PC-3 (cell line): ENCODE measurements at regions not wholly inside any gene's neighbourhood (a gene's known extent, or its start where the extent isn't known, plus 50 kb on each side); places are given as distances from the start of the nearest gene placed in this dataset.

Experiments
- ATAC-seq: fragments of 200-7000 bp; cut with Tn5 transposase; 2 replicates; pipeline ENCODE4 v1.9.1; 2020; ENCODE audit warnings: mild to moderate bottlenecking, moderate library complexity
- BruUV-seq: library from RNA; stranded (reverse); fragments of 400-500 nt; replicated peaks from 2 replicates; lab custom pipeline; 2021; lab: Mats Ljungman, UMichigan
- CTCF ChIA-PET: fragments of 300-600 bp; sonication (Branson Sonifier 250); formaldehyde crosslinking; loops from one replicate; lab custom pipeline; 2022; ENCODE audit warnings: antibody characterized with exemption; lab: Charles Lee
- POLR2A ChIA-PET: fragments of 300-600 bp; sonication (Branson Sonifier 250); formaldehyde crosslinking; loops from one replicate; lab custom pipeline; 2022; ENCODE audit warnings: antibody characterized with exemption; ENCODE audit not compliant: unreplicated experiment; lab: Charles Lee
- DNase-seq: peaks from one replicate; pipeline ENCODE4 v3.0.0-alpha.2; 2015
- H2AFZ ChIP-seq: fragments of 300-600 bp; sonication (generic); 2 replicates; pipeline ENCODE4 v1.6.0; 2016; ENCODE audit warnings: antibody characterized with exemption, low read length
- H3F3A ChIP-seq: fragments of 300-600 bp; sonication (generic); one replicate; pipeline ENCODE4 v1.6.0; 2017; ENCODE audit warnings: antibody characterized with exemption, low read length, control low read depth, mild to moderate bottlenecking; ENCODE audit not compliant: unreplicated experiment
- H3K27ac ChIP-seq: fragments of 300-600 bp; sonication (generic); 2 replicates; pipeline ENCODE4 v1.5.1; 2016; ENCODE audit warnings: mild to moderate bottlenecking, low read length
- H3K27me3 ChIP-seq: fragments of 300-600 bp; sonication (generic); 2 replicates; pipeline ENCODE4 v1.6.1; 2016; ENCODE audit warnings: low read length, mixed read lengths
- H3K36me3 ChIP-seq: fragments of 300-600 bp; sonication (generic); 2 replicates; pipeline ENCODE4 v1.6.1; 2016; ENCODE audit warnings: low read depth, mixed run types, low read length, mixed read lengths
- H3K4me1 ChIP-seq: fragments of 300-600 bp; sonication (generic); 2 replicates; pipeline ENCODE4 v1.5.1; 2016; ENCODE audit warnings: low read length; ENCODE audit not compliant: insufficient read depth
- H3K4me2 ChIP-seq: fragments of 300-600 bp; sonication (generic); 2 replicates; pipeline ENCODE4 v1.6.0; 2016; ENCODE audit warnings: low read length
- H3K4me3 ChIP-seq: fragments of 300-600 bp; sonication (generic); 2 replicates; pipeline ENCODE4 v1.5.1; 2016; ENCODE audit warnings: mild to moderate bottlenecking, low read length, mixed read lengths
- H3K79me2 ChIP-seq: fragments of 300-600 bp; sonication (generic); 2 replicates; pipeline ENCODE4 v1.6.1; 2017; ENCODE audit warnings: low read length, mixed read lengths
- H3K9ac ChIP-seq: fragments of 300-600 bp; sonication (generic); 2 replicates; pipeline ENCODE4 v1.6.0; 2016; ENCODE audit warnings: mild to moderate bottlenecking, low read length
- H3K9me2 ChIP-seq: fragments of 300-600 bp; sonication (generic); replicated peaks from 2 replicates; pipeline ENCODE4 v1.6.1; 2016; ENCODE audit warnings: mixed run types, low read length, mixed read lengths
- H3K9me3 ChIP-seq: fragments of 300-600 bp; sonication (generic); 2 replicates; pipeline ENCODE4 v1.6.1; 2016; ENCODE audit warnings: low read length, mixed read lengths
- H4K20me1 ChIP-seq: fragments of 300-600 bp; sonication (generic); 2 replicates; pipeline ENCODE4 v1.6.1; 2016; ENCODE audit warnings: low read length, mixed read lengths
- EZH2 ChIP-seq: fragments of 300-600 bp; sonication (generic); IDR thresholded peaks from one replicate; pipeline ENCODE4 v1.6.1; 2017; ENCODE audit warnings: antibody characterized with exemption, mild to moderate bottlenecking, low read length; ENCODE audit not compliant: unreplicated experiment
- EZH2phosphoT487 ChIP-seq: fragments of 300-600 bp; sonication (generic); IDR thresholded peaks from 2 replicates; pipeline ENCODE4 v1.6.1; 2018; ENCODE audit warnings: mild to moderate bottlenecking, antibody characterized with exemption, low read length, borderline replicate concordance
- intact Hi-C: fragments of 100-400 bp; cut with micrococcal nuclease; formaldehyde crosslinking; loops from 2 replicates; pipeline ENCODE4 v1.9.0; 2023
- TF ChIP-seq, protein P1 (sequence below): fragments of 300-600 bp; sonication (generic); conservative IDR thresholded peaks from 2 replicates; pipeline ENCODE4 v1.5.1; 2017; ENCODE audit warnings: antibody characterized with exemption, low read depth, mild to moderate bottlenecking, low read length

DNA sequence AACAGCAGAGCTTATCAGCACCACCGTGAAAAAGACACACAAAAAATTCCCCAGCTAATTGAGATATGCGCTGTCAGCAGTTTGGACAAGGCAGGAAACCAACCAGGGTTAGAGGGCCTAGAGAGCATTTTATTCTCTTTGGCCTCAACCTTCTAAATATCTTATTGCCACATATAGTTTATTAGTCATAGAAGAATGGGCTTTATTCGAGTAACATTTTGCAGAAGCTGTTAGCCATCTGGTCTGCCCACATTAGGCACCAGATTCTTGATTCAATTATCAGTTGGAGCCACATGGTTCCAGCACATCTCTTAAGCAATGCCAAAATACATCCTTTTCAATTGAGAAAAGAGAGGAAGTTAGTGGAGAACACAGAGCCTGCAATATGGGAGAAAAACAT lies 109.9 kb upstream of the CXADR start:
- no peaks in the 10 kb centered on the region for H3K9me2 ChIP-seq
- H2AFZ ChIP-seq = no peak overlapping the region
- ATAC-seq (no peak), DNase-seq (no peak)
- H3K36me3 ChIP-seq = no peaks in the 10 kb centered on the region
- H3F3A ChIP-seq = no peaks in the 10 kb centered on the region
- no peak overlapping the region for H3K4me3 ChIP-seq
- H3K27ac ChIP-seq = no peak overlapping the region
- H3K79me2 ChIP-seq = no peaks in the 10 kb centered on the region
- no peak for TF ChIP-seq EZH2
- TF ChIP-seq, protein P1, sequence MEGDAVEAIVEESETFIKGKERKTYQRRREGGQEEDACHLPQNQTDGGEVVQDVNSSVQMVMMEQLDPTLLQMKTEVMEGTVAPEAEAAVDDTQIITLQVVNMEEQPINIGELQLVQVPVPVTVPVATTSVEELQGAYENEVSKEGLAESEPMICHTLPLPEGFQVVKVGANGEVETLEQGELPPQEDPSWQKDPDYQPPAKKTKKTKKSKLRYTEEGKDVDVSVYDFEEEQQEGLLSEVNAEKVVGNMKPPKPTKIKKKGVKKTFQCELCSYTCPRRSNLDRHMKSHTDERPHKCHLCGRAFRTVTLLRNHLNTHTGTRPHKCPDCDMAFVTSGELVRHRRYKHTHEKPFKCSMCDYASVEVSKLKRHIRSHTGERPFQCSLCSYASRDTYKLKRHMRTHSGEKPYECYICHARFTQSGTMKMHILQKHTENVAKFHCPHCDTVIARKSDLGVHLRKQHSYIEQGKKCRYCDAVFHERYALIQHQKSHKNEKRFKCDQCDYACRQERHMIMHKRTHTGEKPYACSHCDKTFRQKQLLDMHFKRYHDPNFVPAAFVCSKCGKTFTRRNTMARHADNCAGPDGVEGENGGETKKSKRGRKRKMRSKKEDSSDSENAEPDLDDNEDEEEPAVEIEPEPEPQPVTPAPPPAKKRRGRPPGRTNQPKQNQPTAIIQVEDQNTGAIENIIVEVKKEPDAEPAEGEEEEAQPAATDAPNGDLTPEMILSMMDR = no peak
- no peak for TF ChIP-seq EZH2phosphoT487
- H3K9ac ChIP-seq = no peak overlapping the region
- no peaks in the 10 kb centered on the region for H3K4me1 ChIP-seq
- peaks cover 7% of the 10 kb centered on the region; the same call in 1 of the 2 replicates for H3K27me3 ChIP-seq
- ChIA-PET POLR2A (no interaction called here), CTCF (no interaction called here)
- H3K9me3 ChIP-seq = no peaks in the 10 kb centered on the region
- intact Hi-C loops = no loop called here
- no peaks in the 10 kb centered on the region for H4K20me1 ChIP-seq
- no peak overlapping the region for H3K4me2 ChIP-seq
- BruUV-seq = no TSS peak

DNA sequence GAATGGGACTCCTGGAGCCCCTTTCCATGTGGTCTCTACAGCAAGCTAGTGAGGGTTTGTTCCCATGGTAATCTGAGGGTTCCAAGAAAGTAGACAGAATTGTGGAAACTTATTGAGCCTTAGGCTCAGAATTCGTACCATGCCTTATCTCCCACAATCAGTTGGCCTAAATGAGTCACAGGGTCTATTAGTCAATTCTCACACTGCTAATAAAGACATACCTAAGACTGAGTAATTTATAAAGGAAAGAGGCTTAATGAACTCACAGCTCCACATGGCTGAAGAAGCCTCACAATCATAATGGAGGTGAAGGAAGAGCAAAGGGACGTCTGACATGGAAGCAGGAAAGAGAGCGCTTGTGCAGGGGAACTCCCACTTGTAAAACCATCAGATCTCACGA lies 106.6 kb upstream of the CXADR start:
- ATAC-seq (no peak), DNase-seq (no peak)
- Histone ChIP-seq H3F3A (no peaks in the 10 kb centered on the region), H3K9me3 (no peaks in the 10 kb centered on the region), H3K9ac (no peak overlapping the region), H3K4me2 (no peak overlapping the region), H4K20me1 (no peaks in the 10 kb centered on the region), H3K36me3 (no peaks in the 10 kb centered on the region), H3K4me1 (no peaks in the 10 kb centered on the region), H3K27me3 (peaks cover 7% of the 10 kb centered on the region; the same call in 1 of the 2 replicates), H3K27ac (no peak overlapping the region), H2AFZ (no peak overlapping the region), H3K4me3 (no peak overlapping the region), H3K9me2 (no peaks in the 10 kb centered on the region), H3K79me2 (no peaks in the 10 kb centered on the region)
- intact Hi-C loops = no loop called here
- POLR2A ChIA-PET = no interaction called here
- CTCF ChIA-PET = interaction anchor here (0.6 kb wide), 1 partner anchor 20 kb away, joined by 3 read pairs; no protein-coding TSS in a partner anchor
- no peak for TF ChIP-seq EZH2phosphoT487
- TF ChIP-seq, protein P1 = no peak
- no peak for TF ChIP-seq EZH2
- no TSS peak for BruUV-seq

DNA sequence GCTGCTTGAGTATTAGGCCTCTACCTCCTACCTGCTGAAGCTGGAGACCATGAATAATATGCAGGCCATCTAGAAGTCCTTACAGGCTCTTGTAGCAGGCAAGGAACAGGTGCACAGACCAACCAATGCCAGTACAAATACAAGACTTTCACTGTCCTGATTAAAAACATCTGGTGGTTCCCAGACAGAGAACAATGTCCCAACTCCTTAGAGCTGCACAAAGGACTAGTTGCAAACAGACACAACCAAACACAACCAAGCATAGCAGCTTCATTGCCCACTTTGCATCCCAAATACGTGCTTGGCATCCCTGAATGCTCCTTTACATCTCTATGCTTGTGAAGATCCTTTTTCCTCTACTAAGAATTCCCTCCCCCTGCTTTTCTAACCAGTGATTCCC lies 98.1 kb upstream of the CXADR start:
- Histone ChIP-seq H3K9me3 (no peaks in the 10 kb centered on the region), H3K9ac (no peak overlapping the region), H3K27ac (no peak overlapping the region), H3F3A (no peaks in the 10 kb centered on the region), H2AFZ (no peak overlapping the region), H3K79me2 (no peaks in the 10 kb centered on the region), H4K20me1 (no peaks in the 10 kb centered on the region), H3K9me2 (no peaks in the 10 kb centered on the region), H3K36me3 (no peaks in the 10 kb centered on the region), H3K4me1 (no peaks in the 10 kb centered on the region), H3K4me2 (no peak overlapping the region), H3K27me3 (peaks cover 4% of the 10 kb centered on the region; the same call in 1 of the 2 replicates), H3K4me3 (no peak overlapping the region)
- CTCF ChIA-PET = interaction anchor here (0.6 kb wide), 1 partner anchor 266 kb away, joined by 4 read pairs; no protein-coding TSS in a partner anchor
- BruUV-seq = no TSS peak
- TF ChIP-seq EZH2 = no peak
- TF ChIP-seq, protein P1 = no peak
- TF ChIP-seq EZH2phosphoT487 = no peak
- no peak for DNase-seq
- POLR2A ChIA-PET = no interaction called here
- ATAC-seq = no peak
- intact Hi-C loops = no loop called here
